ENCODE measurements at regions not wholly inside any gene's neighbourhood (a gene's known extent, or its start where the extent isn't known, plus 50 kb on each side); places are given as distances from the start of the nearest gene placed in this dataset.

- no peak overlapping the region for H3K4me3 ChIP-seq (ENCODE audit: low read length)
- H3K79me2 ChIP-seq (ENCODE audit: low read length): no peaks in the 10 kb centered on the region
- no peak overlapping the region for H3K9ac ChIP-seq (ENCODE audit: low read length)
- H3K36me3 ChIP-seq (ENCODE audit: low read depth, low read length): no peaks in the 10 kb centered on the region
- peaks cover 26% of the 10 kb centered on the region for H3K4me1 ChIP-seq (ENCODE audit: insufficient read depth, low read length)
- CTCF ChIA-PET: no interaction called here
- no peak for DNase-seq
- ATAC-seq: no peak
- no peaks in the 10 kb centered on the region for H3K9me3 ChIP-seq (ENCODE audit: low read length)
- H2AFZ ChIP-seq (ENCODE audit: low read length): no peak overlapping the region
- no peaks in the 10 kb centered on the region for H3K27me3 ChIP-seq (ENCODE audit: low read length)
- H3K27ac ChIP-seq (ENCODE audit: low read length): no peak overlapping the region
- intact Hi-C loops (cut with micrococcal nuclease): no loop called here
- no peaks in the 10 kb centered on the region for H4K20me1 ChIP-seq (ENCODE audit: low read length)
- no peaks in the 10 kb centered on the region for H3K9me2 ChIP-seq (replicated peaks; ENCODE audit: low read length)
- H3K4me2 ChIP-seq (ENCODE audit: low read length): no peak overlapping the region
- H3F3A ChIP-seq (ENCODE audit: low read length, unreplicated experiment): no peaks in the 10 kb centered on the region
- POLR2A ChIA-PET (ENCODE audit: unreplicated experiment): no interaction called here
- no peak for TF ChIP-seq CTCF (conservative IDR thresholded peaks at IDR 0.05; ENCODE audit: low read depth, low read length)
- no peak for TF ChIP-seq EZH2phosphoT487 (IDR thresholded peaks at IDR 0.05; ENCODE audit: borderline replicate concordance, low read length)
- no peak for TF ChIP-seq EZH2 (IDR thresholded peaks at IDR 0.05; ENCODE audit: low read length, unreplicated experiment)
- BruUV-seq (replicated peaks): no TSS peak
These were observed 87.5 kb upstream of the SIM2 start for GRCh38 chr21:36611379-36611778.

- ChIA-PET CTCF (no interaction called here), POLR2A (ENCODE audit: unreplicated experiment) (no interaction called here)
- H3F3A ChIP-seq (ENCODE audit: low read length, unreplicated experiment): no peaks in the 10 kb centered on the region
- H2AFZ ChIP-seq (ENCODE audit: low read length): peak overlapping the region; percentile 15; the same call in 1 of the 2 replicates
- intact Hi-C loops (cut with micrococcal nuclease): no loop called here
- TF ChIP-seq EZH2 (IDR thresholded peaks at IDR 0.05; ENCODE audit: low read length, unreplicated experiment) (no peak), EZH2phosphoT487 (IDR thresholded peaks at IDR 0.05; ENCODE audit: borderline replicate concordance, low read length) (no peak), CTCF (conservative IDR thresholded peaks at IDR 0.05; ENCODE audit: low read depth, low read length) (no peak)
- H3K79me2 ChIP-seq (ENCODE audit: low read length): no peaks in the 10 kb centered on the region
- H3K4me3 ChIP-seq (ENCODE audit: low read length): peak overlapping the region; percentile 26
- H3K27ac ChIP-seq (ENCODE audit: low read length): peak overlapping the region; percentile 62
- no peaks in the 10 kb centered on the region for H4K20me1 ChIP-seq (ENCODE audit: low read length)
- no peaks in the 10 kb centered on the region for H3K36me3 ChIP-seq (ENCODE audit: low read depth, low read length)
- ATAC-seq (peak; percentile 85), DNase-seq (peak; percentile 88)
- no peaks in the 10 kb centered on the region for H3K9me2 ChIP-seq (replicated peaks; ENCODE audit: low read length)
- H3K4me2 ChIP-seq (ENCODE audit: low read length): peak overlapping the region; percentile 59
- H3K4me1 ChIP-seq (ENCODE audit: insufficient read depth, low read length): peaks cover 26% of the 10 kb centered on the region
- no peaks in the 10 kb centered on the region for H3K9me3 ChIP-seq (ENCODE audit: low read length)
- no peaks in the 10 kb centered on the region for H3K27me3 ChIP-seq (ENCODE audit: low read length)
- H3K9ac ChIP-seq (ENCODE audit: low read length): peak overlapping the region; percentile 27; the same call in 1 of the 2 replicates
- BruUV-seq (replicated peaks): no TSS peak
These were observed 85.9 kb upstream of the SIM2 start for GRCh38 chr21:36613059-36613458.

- Histone ChIP-seq H3K4me2 (ENCODE audit: low read length) (peak overlapping the region; percentile 59), H3F3A (ENCODE audit: low read length, unreplicated experiment) (no peaks in the 10 kb centered on the region), H3K9ac (ENCODE audit: low read length) (peak overlapping the region; percentile 22; the same call in 1 of the 2 replicates), H4K20me1 (ENCODE audit: low read length) (no peaks in the 10 kb centered on the region), H3K36me3 (ENCODE audit: low read depth, low read length) (no peaks in the 10 kb centered on the region), H3K9me3 (ENCODE audit: low read length) (no peaks in the 10 kb centered on the region), H3K79me2 (ENCODE audit: low read length) (no peaks in the 10 kb centered on the region), H3K27me3 (ENCODE audit: low read length) (no peaks in the 10 kb centered on the region), H2AFZ (ENCODE audit: low read length) (peak overlapping the region; percentile 15; the same call in 1 of the 2 replicates), H3K4me1 (ENCODE audit: insufficient read depth, low read length) (peaks cover 26% of the 10 kb centered on the region), H3K9me2 (replicated peaks; ENCODE audit: low read length) (no peaks in the 10 kb centered on the region), H3K27ac (ENCODE audit: low read length) (peak overlapping the region; percentile 62), H3K4me3 (ENCODE audit: low read length) (peak overlapping the region; percentile 26; the same call in 1 of the 2 replicates)
- peak; percentile 47 for DNase-seq
- no peak; the same call in 1 of the 2 replicates for ATAC-seq
- POLR2A ChIA-PET (ENCODE audit: unreplicated experiment): no interaction called here
- BruUV-seq (replicated peaks): no TSS peak
- CTCF ChIA-PET: no interaction called here
- TF ChIP-seq CTCF (conservative IDR thresholded peaks at IDR 0.05; ENCODE audit: low read depth, low read length) (no peak), EZH2phosphoT487 (IDR thresholded peaks at IDR 0.05; ENCODE audit: borderline replicate concordance, low read length) (no peak), EZH2 (IDR thresholded peaks at IDR 0.05; ENCODE audit: low read length, unreplicated experiment) (no peak)
- intact Hi-C loops (cut with micrococcal nuclease): no loop called here
These were observed 85.4 kb upstream of the SIM2 start for GRCh38 chr21:36613554-36613953.
